Erythroblast (primary cell): ENCODE measurements at regions not wholly inside any gene's neighbourhood (a gene's known extent, or its start where the extent isn't known, plus 50 kb on each side); places are given as distances from the start of the nearest gene placed in this dataset.

Source experiments
- GATA1 ChIP-seq: IDR thresholded peaks from 2 replicates; pipeline ENCODE4 v1.6.1; 2011; ENCODE audit warnings: low read depth, mild to moderate bottlenecking, control low read depth, low read length, moderate library complexity
- POLR2A ChIP-seq: IDR thresholded peaks from 2 replicates; pipeline ENCODE4 v1.6.1; 2011; ENCODE audit warnings: mild to moderate bottlenecking, low read length

DNA sequence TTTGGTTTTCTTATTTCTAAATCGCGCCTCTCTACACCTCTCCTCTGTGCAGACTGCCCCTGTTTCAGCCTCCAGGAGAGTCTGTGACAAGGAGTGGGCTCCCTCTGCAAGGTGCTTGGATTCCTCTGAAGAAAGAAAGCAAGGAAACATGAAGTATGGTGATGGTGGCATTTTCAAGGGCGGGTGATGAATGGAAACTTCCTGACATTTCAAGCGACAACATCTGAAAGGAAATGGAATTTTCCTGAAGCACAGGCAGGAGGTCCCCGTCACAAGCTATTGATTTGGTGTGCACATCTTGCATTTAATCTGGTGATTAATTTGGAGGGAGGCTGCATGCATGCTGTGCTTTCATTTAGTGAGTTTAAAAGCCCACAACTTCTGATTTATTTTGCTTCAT is 164.6 kb upstream of the FGGY start:
- TF ChIP-seq POLR2A (no peak), GATA1 (no peak)
